ENCODE measurements at regions not wholly inside any gene's neighbourhood (a gene's known extent, or its start where the extent isn't known, plus 50 kb on each side); places are given as distances from the start of the nearest gene placed in this dataset.

DNA sequence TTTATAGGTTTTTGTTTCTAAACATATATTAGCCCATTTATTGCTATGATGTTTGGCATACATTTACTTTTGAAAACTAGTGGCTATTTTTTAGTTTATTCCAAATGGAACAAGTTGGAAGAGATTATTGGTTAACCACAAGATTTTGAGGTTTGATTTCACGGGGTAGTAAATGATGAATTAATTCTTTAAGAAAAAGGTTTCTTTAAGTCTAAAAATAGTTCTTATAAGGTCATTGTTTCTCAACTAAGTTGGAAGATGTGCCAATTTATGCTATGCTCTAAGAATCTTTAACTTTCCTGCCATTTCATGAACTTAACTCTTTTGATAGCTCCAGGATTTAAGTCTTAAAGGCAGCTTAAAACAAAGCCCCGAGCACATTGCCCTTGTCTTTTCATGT is 183.8 kb downstream of the LMO4 start:
- no peak for ATAC-seq

DNA sequence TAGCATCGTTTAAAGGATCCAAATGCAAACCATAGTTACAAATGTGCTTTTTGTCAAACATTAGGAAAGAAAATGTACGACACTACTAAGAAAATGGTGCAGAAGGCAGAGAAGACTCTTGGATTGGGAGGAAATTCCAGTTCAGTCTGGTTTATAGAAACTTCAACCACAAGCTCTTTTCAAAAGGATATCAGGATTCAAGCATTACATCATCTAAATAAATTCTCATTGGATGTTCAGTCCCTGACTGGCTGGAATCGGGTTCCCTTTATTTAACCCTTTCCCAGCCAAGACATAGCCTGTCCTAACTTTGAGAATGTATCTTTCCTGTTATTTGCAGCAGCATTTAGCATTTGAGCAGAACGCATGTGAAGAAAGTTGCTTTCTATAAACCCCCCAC is 184.6 kb downstream of the LMO4 start:
- no peak for ATAC-seq

DNA sequence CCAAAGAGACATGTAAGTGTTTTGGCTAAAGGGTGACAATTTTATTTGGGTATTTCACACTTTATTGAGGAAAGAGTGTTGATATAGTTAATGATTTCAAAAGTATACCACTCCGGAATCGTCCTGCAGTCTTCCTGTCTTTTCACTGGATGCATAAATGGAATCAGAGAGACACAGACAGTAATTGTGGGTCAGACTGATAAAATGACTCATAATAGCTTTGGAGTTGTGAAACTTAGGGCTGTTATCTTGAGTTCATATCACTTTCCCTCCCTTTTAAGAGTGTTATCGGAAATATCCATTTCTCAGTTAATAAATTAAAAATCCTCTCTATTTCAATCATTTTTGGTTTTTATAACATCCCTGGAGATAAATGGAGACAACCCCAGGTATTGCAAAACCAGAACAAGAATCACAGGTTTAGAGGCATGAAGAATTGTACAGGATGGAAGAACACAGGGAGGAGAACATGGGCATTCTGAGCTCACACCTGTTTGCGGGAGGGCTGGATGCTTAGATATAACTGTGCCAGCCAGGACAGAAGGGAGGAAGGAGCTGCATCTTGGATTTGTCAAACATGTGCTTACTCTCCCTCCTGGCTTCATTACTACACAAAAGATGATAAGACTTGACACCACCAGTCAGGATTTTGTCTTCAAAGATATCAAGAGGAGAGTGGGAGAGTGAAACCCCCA is 185.4 kb downstream of the LMO4 start:
- ATAC-seq, result no peak

DNA sequence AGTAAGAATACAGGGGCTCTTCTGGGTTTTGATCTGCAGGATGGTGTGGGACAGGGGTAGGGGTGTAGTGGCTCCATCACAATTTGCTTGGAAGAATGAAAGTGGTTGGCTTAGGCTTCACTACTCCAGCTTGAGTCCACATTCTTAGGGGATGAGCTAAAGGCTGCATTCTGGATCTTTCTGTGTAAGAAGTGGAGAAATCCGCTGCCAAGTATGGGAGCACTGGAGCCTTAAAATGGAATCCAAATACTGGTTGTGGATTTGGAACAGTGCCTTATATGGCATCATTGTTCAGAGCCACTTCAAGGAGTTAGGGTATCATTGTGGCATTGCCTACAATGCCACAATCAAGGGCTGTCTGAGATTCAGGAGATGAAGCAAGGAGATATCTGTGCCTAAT is 187.1 kb downstream of the LMO4 start:
- no peak for ATAC-seq

DNA sequence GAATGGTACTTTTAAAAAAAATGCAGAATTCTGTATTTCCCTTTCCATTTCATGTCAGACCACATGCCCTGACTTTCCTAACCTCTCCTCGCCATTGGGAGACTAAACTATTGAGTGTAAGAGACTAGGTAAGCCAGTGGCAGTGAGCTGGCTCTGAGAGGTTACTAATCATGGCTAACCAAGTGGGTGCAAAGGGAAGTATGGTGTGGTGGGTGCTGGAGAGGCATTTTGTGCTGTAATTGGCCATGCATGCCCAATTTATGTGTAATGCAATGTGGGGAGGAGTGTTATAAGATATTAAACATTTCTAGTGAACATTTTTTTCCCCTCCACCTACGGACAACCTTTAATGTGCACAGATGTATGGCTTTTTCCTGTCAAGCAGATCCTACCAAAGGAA is 190.1 kb downstream of the LMO4 start:
- no peak for ATAC-seq

DNA sequence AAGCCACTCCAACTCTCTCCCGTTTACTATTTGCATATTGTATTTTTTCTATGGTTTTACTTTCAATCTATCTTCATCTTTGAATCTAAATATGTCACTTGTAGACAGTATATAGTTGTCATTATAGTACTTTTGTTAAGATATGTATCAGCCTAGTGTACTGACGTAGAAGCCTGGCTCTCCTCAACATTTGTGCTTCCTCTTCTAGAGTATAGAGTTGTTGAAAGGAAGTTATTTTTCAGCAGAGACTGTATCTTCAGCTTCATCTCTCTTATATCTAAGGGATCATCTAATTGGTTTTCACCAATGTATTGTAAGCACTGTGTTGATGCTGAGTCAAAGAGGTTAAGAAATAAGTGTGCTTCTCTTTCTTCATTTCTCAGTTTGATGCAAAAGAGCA is 192.8 kb downstream of the LMO4 start:
- ATAC-seq, result no peak

DNA sequence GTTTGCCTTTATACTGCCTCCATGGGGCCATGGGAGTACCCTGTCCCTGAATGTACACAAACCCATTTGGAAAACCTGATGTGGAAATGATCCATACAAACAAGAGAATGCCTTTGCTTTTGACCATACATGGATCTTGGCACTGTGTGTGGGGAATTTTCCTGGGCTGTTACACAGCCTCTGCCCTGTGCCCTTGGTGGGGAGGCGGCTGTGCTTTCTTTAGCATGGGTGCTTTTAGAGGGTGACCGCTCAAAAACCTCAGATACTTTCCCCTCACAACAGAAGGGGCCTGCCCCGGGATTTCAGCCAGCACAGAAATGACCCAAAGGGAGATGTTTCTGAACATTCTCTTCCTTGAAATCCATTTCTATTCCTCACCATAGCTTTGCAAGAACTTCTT is 194.8 kb downstream of the LMO4 start:
- no peak for ATAC-seq

DNA sequence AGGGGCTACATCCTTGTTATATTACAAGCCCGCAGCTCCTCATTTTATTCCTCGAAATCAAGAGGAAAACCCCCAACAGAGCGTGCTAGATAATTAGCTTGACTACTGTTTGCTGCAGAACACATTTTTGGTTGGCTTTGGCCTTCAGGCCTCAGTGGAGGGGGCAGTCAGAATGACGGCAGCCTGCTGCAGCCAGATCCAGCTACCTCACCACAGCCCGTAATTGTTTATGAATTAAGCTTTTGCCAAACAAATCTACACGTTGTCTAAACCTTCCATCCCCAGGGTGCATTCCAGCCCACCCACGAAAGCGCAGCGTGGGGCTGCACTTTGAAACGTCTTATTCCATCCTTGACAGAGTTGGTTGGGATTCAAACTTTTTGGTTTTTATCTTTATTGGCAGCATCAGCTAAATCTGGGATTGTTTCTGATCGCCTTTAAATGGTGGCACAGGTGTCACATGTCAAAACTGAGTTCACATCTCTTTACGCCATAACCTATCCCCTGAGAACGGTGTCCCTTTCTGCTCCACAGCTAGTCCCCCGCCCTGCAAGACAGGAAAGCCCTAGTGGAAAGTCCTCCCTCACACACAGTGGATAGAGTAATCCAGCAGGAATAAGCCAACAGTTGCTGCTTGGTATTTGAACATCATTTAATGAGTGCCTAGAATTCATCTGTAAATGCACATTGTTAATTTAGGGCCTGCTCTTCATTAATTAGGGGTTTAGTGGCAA is 195.5 kb downstream of the LMO4 start:
- no peak for ATAC-seq

DNA sequence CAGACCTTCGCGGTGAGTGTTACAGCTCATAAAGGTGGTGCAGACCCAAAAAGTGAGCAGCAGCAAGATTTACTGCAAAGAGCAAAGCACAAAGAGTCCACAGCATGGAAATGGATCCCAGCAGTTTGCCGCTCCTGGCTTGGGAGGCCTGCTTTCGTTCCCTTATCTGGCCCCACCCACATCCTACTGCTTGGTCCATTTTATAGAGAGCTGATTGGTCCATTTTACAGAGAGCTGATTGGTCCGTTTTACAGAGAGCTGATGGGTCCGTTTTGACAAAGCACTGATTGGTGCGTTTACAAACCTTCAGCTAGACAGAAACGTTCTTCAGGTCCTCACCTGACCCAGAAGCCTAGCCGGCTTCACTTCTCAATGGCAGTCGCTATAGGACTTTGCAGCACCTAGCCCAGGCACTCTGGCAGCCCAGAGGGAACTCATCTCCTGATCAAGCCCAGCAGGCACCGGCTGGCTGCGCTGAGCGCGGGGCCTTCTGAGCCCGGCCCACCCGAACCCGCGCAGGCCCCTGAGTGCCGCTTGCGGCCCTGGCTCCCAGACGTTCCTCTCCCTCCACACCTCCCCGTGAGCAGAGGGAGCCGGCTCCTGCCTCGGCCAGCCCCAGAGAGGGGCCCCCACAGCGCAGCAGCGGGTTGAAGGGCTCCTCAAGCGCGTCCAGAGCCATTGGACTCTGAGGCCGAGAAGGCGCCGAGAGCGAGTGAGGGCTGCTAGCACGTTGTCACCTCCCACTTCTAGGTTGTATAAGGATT is 200.3 kb downstream of the LMO4 start:
- no peak for ATAC-seq

DNA sequence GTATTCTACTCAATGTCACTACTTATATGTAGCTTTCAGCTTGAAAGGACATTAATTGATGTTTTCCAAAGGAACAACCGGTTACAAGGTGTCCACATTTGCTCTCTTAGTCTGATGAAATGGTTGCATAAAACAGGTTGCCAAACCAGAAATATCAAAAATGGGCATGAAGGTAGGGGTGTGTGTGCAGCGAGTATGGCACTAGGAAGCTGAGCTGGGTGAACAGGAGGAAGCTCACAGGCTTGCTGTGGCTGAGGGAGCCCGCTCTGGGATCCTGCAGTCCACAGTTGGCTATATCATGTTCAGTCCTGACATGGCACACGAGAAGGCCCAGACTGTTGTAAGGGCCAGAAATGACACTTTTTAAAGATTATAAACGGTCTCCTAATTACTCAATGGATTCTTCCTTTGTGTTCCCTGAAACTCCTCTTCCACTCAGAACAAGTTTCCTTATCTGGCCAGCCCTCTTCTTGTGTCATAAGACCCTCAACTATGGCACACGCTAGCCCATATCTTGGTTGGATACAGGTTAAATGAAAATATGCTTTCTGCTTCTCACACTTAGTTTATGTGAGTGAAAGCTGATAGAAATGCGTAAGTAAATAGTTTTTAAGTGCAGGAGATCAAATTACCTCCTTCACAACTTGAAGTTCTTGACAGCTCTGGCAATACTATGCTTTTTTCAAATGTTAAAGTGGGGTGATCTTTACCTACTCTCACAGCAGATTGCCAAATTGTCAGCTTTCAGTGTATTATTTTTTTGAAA is 201.5 kb downstream of the LMO4 start:
- ATAC-seq, result peak; percentile 74

DNA sequence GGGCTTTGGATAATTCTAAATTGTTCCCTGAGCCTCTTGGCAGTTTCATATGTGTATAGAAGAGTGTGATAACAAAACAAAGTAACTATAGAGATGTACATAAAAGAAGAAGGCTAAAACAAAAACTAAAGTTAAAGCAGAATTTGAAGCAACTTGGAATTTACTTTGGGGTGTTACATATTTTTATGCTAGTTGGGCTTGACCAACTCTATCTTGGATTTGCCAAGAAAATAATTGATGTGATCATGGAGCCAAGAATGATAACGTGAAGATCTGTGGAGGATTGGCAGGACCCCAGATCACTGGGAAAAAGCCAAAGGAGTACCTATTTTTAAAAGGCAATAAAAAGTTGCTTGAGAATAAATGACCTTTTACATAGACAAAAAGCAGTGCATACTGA is 206.9 kb downstream of the LMO4 start:
- ATAC-seq, result no peak

DNA sequence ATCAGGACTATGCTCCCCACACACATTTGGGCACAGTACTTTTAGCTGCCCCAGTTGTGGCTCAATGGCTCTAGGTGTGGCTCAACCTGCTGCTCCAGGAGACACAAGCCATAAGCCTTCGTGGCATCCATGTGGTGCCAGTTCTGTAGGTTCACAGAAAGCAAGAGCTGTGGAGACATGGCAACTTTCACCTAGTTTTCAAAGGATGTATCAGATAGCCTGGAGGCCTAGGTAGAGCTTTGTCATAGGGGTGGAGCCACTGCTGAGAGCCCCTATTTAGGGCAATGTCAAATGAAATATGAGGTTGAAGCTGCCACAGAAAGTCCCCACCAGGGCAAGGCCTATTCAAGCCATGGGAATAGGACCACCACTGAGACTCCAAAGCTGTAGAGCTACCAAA is 210.5 kb downstream of the LMO4 start:
- ATAC-seq, result peak; percentile 13

DNA sequence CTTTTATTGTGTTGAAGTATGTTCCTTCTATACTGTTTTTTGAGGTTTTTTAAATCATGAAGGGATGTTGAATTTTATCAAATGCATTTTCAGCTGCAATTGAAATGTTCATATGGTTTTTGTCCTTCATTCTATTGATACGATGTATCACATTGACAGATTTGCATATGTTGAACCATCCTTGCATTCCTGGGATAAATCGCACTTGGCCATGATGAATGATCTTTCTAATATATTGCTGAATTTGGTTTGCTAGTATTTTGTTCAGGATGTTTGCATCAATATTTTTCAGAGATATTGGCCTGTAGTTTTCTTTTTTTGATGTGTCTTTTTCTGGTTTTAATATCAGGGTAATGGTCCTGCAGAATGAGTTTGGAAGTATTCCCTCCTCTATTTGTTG is 214.0 kb downstream of the LMO4 start:
- ATAC-seq, result no peak

DNA sequence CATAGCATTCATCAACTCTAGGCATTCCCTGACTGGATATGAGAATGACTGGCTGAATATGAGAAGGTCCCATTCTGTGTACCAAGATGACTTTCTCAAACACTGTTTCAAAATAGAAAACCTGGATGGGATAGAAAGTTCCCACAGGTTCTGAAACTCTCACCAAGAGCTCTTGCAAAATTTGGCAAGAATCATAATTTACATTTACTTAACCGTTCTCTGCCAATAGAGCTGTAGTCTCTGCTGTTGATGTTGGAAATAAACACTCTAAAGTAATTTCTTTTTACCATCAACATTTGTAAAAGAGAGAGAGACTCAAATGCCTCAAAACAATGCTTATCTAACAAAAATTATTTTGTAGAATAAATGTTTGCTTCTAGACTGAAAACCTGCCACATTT is 221.1 kb downstream of the LMO4 start:
- ATAC-seq, result no peak

DNA sequence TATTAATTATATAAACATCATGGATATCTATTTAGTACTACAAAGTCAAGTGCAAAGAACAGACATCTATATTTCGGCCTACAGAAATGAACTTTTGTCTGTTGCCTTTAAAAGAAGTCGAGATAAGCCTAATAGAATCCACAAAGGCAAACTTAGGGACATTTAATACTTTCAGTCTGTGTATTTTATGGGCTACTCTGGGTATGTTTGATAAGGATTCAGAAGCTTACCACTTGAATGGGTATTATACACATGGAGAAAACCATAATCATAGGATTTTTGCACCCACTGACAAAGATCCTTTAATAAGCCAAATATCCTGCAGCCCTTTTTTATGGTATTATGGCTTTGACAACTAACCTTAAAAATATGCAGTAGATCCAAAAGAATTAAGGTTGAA is 224.8 kb downstream of the LMO4 start:
- ATAC-seq, result no peak

DNA sequence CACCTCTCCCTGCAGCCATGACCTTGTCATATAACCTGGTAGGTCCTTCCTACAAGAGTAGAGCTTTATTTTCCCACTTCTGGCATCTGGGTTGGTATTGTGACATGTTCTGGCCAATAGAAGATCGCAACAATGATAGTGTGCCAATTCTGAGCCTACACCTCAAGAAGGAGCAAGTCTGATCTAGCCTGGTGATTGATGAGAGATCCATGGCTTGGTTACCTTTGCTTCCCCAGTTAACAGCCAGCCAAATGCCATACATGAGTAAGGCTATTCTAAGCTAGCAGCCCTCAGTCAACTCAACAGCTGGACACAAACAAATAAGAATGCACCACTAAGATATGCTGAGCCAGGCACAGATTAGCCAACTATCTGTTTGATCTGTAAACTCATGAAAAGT is 226.7 kb downstream of the LMO4 start:
- peak; percentile 32 for ATAC-seq

DNA sequence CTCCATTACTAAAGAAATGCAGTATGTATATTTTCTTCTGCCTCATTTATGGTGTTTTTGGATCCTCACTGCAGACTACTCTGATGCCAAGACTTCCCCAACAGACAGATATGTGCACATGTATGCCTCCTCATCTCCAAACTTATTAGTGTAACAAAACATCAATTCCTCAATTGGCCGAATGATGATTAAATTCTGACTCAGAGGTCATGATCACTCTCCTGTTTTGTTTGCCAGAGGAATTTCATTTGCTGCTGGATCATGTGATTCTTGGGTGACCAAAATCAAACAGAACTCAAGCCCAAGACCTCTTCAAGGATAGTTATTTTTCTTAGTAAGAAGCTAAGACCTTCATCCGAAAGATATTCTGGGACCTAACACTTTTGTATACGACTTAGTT is 227.6 kb downstream of the LMO4 start:
- no peak for ATAC-seq

DNA sequence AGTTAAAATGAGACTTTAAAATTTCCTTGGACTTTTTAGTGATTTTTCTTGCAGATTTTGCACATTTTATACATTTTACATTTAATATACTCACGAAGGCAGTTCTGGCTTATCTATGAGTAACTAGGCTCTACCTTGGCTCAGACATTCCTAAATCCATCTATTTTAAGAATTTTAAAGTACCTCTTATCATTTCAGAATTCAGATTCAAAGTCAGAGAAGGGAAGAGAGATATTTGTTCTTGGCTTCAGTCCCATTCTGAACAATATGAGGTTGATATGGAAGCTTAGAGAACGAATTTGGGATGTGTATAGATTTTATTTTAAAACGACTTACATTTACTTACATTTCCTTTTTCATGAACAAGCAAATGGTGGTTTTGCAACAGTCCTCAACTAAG is 230.2 kb downstream of the LMO4 start:
- no peak for ATAC-seq

DNA sequence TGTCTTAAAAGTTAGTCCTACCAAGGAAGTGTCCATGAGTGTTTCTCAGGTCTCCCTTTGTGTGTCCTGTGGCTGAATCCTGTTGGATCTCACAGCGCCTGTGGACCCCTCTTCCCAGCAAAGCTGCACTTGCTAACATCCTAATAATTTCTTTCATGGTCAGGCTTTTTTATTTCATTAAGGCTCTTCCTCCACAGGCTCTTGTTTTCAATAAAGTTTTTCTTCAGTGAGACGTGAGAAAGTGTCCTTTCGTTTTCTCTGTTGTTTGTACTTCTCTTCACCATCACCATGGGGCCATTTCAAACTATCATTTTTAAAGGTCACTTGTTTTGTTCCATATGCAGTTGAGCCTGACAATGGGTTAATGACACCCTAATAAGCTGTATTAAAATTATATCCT is 231.5 kb downstream of the LMO4 start:
- ATAC-seq, result no peak

DNA sequence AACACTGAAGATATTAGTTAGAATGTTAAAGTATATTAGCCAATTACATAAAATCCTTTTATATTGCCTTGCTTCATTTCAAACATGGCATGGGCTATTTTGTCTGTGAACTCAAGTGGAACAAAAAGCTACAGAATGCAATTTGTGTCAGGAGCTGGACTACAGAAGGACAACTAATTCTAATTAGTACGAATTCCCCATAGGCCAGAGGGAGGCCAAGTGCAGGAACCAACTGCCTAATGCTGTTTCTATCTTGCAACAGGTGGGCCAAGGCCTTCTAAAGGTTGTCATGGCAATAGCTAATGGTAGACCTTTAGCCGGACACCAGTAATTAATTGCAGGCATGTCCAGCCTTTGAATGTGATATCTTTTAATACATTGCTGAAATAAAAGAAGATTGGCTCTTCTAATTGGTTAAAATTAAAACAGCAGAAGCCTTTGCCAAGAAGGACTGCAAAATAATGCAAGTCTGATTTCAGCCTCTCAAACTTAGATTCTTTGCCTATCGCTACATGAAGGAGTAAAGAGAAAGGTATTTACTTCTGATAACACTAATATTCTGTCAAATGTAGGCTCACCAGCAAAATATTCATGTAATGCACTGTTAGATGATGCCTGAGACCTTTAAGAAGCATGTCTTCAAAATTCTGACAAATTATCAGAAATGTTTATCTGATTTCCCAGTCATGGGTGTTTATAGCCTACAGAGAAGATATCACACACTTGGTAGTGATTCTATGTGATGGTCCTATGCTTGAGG is 232.1 kb downstream of the LMO4 start:
- no peak for ATAC-seq

DNA sequence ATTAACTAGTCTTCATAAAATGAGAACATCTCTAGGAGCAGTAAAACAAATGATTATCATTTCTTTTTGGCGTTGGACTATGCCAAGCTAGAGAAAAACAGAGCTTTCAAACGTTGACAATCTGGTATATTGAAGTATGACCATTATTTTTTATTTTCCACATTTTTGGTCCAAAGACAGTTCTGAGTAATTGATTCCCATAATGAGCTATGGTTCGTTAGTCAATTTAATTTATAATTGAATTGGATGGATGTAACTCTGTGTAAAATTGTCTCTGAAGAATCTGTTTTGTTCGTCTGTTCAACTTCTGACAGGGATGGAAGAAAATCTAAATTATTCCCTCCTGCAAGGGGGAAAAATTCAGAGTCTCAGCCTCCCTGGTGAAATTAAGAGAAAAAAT is 234.5 kb downstream of the LMO4 start:
- no peak for ATAC-seq

DNA sequence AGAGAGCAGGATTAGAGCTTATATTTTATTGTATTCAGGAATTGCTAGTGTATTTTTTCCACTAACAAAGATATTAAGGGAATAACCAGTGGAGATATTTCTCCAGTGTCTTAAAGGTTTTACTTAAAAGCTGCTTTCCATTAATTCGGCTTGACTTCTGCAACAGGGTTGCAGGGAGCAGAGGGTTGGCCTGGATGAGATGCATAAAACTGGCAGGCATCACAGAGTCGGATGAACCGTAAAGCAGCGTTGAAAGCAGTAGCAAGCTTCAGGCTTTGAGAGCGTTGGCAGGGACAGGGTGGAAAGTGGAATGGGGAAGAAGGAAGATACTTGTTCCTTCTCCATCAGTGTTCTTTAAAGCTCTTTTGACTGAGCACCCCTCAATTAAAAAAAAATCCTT is 237.2 kb downstream of the LMO4 start:
- ATAC-seq, result no peak
